Right kidney (tissue), 1 donor: ENCODE measurements at regions not wholly inside any gene's neighbourhood (a gene's known extent, or its start where the extent isn't known, plus 50 kb on each side); places are given as distances from the start of the nearest gene placed in this dataset.
"Not testable (repeated sequence)": the region's sequence is repeated elsewhere in the genome, so short reads cannot be mapped to it uniquely, and the experiment has no call there.

ENCODE experiments used
- DNase-seq: peaks from one replicate; pipeline ENCODE4 v3.0.0-alpha.2; 2016

DNA sequence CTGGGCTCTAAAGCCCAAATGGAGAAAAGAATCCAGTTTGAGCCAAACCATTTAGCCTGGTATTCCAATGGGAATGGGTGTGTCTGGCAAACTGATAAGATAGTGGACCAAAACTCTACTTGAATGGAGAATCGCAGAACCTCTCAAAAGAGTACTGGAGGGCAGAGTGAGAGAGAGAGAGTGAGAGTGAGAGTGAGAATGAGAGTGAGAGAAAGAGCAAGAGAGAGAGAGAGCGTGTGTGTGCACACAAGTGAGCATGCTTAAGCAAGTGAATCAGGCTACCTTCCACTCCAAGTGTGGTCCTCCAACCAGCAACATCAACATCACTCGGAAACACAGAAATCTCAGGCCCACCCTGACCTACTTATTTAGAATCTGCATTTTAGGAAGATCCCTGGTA is 58.8 kb downstream of the UQCRFS1 start:
- DNase-seq, result no peak

DNA sequence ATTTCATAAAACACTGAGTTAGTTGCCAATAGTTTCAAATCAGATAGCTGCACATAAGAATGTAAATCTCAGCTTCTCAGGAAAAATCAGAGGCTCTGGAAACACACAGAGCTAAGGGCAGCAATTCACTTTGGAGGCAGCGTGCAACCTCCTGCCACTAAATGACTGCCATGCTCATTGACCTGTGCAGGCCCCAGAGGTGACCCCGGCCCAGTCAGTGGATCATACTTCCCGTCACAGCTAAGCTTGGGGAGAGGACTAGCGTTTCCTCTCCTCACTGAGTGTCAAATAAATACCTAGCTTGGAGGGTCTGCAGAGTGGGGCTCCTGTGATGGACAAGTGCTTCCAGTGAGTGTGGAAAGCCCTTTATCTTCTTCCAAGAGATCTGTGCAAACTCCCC is 67.2 kb downstream of the UQCRFS1 start:
- no peak for DNase-seq

DNA sequence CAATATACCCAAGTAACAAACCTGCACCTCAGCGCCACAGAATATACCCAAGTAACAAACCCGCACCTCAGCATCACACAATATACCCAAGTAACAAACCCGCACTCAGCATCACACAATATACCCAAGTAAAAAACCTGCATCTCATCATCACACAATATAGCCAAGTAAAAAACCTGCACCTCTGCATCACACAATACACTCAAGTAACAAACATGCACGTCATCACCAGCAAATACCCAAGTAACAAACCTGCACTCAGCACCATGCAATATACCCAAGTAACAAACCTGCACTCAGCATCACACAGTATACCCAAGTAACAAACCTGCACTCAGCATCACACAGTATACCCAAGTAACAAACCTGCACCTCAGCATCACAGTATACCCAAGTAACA is 69.8 kb downstream of the UQCRFS1 start:
- DNase-seq, result no peak

DNA sequence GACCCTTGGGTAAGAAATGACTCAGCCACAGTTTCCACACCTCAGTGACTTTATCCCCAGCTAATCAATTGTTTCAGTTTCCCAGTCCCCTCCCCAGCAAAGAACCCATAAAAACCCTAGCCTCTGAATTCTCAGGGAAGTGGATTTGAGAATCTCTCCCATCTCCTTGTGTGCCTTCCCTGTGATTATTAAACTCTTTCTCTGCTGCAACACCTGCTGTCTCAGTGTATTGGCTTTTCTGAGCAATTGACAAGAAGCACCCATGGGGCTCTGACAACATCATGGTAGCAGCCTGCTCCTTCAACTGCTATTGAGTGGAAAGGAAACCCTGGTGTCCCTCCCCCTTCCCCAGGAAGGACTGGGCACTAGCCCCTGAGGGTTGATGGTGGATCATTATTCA is 73.7 kb downstream of the UQCRFS1 start:
- DNase-seq, result no peak

DNA sequence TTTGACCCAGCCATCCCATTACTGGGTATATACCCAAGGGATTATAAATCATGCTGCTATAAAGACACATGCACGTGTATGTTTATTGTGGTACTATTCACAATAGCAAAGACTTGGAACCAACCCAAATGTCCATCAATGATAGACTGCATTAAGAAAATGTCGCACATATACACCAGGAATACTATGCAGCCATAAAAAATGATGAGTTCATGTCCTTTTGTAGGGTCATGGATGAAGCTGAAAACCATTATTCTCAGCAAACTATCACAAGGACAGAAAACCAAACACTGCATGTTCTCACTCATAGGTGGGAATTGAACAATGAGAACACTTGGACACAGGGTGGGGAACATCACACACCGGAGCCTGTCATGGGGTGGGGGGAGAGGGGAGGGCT is 74.7 kb downstream of the UQCRFS1 start:
- not testable (repeated sequence) for DNase-seq

DNA sequence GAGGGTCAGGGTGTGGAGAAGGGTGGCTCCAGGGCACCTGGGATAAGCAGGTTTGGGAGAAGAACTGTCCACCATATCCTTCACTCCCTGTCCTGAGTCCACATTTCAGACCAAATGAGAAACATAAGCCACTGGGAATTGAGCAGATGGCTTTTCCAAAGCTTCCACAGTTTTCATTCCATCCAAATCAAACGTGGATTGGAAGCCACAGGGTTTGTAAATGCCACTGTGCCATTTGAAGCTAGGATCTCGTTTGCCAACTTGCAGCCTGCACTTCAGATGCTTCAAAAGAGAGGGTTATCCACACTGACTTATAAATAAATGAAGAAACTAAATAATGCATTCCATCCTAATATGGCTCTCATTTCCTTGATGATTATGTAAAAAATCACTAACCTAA is 81.5 kb downstream of the UQCRFS1 start:
- DNase-seq, result no peak

DNA sequence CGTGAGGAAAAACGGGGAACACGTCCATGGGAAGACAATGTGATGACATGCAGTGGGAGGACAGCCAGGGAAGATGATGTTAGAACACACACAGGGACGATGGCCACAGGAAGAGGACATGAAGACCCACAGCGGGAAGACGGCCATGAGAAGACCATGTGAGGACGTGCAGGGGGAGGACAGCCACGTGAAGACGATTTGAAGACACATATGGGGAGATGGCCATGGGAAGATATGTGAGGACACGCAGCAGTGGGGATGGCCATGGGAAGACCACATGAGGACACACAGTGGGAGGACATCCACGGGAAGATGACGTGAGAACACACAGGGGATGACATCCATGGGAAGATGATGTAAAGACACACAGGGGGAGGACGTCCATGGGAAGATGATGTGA is 83.8 kb downstream of the UQCRFS1 start:
- DNase-seq, result no peak

DNA sequence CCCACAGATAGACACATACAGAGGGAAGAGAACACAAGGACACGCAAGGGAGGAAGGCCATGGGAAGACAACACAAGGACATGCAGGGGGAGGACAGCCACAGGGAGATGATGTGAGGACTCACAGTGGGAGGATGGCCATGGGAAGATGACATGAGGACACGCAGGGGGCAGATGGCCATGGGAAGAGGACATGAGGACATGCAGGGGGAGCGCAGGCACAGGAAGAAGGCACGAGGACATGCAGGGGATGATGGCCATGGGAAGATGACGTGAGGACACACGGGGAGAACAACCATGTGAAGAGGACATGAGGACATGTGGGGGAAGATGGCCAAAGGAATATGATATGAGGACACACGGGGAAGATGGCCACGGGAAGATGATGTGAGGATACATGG is 84.7 kb downstream of the UQCRFS1 start:
- DNase-seq, result no peak

DNA sequence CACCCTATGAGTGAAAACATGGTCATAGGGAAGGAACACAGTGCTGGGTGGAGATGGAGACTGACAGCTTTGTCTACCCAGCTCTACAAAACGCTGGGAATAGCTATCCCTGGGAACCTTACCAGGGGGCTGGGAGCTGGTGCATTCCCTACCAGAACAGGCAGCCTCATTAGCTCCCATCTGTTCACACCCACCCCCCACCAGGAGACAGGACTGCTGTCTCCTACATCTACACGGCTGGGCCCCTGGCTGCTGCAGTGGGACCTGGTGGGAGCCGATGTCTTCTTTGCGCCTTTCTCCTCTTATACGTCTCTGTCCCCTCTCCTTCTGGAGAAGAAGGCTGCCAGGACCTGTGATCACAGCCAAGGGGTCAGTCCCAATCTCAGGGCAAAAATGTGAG is 90.8 kb downstream of the UQCRFS1 start:
- DNase-seq, result no peak

DNA sequence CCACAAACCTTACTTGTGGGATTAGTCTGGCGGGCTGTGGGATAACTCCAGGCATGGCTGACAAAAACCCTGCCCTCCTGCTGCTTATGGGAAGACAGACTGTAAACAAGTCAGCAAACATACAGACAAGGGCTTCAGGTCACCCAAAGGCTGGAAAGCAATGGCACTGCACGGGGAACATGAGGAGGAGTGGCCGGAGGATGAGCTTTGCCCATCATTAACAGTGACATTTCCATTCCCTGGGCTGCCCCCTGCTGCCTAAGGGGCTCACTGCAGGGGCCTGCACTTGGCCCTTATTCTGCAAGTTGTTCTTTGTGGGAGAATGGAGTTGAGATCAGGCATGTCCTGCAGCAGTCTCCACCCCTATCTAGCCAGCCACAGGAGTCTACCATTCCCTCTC is 91.3 kb downstream of the UQCRFS1 start:
- DNase-seq, result no peak

DNA sequence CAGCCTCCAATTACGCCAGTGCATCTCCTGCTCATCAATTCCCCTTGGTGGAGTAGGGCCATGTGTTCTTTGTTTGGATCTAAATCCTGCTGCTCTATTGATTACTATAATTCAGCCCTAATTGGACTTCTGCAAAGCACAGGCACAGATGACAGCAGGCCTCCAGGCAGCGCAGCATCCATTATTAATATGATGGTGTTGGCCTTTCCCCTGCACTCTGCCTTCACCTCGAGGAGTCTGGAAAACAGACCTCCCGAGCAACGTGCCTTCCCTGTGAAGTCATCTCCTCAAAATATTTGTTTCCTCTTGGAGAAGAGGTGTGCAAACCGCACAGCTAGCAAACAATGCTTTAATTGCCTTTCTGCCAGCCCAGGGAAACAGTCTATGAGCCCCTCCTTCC is 92.5 kb downstream of the UQCRFS1 start:
- no peak for DNase-seq

DNA sequence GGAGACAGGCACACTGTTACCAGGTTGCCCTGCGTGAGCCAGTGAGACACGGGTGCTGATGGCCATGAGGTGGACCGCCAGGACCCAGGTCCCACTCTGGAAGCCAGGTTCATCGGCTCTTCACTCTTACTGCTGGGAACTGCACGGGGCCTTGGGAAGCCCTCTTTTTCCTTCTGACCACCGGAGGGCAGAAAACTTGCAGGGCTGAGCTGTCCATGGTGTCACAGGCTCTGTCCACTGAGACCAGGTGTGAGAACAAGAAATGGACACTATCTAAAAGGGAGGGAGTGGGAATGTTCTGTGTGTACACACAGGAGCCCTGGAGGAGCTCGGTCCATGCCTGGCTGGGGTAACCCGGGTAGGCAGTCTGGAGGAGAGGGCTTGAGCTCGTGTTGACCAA is 93.4 kb downstream of the UQCRFS1 start:
- DNase-seq, result no peak

DNA sequence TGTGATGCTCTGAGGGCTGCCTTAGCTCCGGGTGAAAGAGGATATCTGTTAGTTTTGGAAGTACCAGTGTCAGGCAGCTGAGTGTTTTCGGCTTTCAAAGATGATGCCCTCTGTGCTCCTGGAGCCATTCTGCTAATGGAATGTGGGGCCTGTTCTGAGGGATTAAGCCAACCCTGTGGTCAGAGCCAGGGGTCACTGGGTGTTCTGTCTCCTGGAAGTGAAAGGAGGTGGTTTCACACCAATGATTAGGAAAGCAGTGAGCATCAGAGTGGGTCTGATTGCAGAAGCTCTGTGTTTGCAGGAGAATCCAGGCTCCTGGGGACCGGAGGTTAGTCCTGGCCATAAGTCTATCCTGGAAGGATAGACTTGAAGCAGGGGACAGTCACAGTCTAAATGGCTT is 94.6 kb downstream of the UQCRFS1 start:
- DNase-seq, result no peak

DNA sequence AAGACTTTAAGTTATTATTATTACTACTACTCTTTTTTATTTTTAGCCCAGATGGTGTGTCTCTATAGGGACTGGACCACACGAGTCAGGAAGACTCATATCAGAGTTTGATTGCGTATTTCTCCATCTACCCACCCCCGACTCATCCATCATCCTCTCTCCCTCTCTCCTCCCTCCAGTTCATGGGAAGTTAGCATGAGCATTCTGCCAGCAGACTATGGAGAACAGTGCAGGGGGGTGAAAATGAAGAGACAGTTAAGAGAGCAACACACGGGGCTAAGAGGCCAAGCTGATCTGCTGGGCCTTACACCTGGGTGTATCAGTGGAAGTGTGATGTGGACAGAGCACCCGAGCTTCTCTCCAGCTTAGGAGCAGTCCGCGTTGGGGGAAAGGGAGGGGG is 95.0 kb downstream of the UQCRFS1 start:
- no peak for DNase-seq

DNA sequence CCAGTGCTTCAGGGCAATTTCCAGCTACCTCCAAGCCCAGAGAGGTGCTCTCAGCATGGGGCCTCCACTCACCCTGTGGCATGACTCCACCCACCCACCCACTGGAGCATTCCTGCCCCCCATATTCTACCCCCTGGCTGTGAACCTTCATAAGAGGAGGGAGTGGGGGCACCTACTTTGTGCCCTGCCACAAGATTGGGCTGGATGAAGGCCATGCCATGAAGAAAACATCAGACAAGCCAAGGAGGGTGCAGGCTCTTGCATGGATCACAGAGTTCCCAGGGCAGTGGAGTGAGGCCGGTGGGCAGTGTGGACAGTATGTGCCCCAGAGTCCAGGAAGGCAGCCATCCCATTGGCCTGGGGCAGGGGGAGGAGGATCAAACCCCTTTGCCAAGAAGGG is 97.8 kb downstream of the UQCRFS1 start:
- DNase-seq, result no peak

DNA sequence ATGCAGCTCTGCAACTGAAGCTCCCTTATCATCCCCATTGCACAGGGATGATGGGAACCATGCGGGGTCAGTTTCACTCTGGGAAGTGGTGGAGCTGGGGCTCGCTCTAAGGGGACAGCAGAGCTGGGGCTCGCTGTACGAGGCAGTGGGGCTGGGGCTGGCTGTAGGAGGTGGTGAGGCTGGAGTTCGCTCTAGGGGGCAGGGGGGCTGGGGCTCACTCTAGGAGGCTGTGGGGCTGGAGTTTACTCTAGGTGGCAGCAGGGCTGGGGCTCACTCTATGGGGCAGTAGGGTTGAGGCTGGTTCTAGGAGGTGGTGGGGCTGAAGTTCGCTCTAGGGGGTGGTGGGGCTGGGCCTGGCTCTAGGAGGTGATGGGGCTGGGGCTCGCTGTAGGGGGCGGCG is 99.1 kb downstream of the UQCRFS1 start:
- DNase-seq, result no peak

DNA sequence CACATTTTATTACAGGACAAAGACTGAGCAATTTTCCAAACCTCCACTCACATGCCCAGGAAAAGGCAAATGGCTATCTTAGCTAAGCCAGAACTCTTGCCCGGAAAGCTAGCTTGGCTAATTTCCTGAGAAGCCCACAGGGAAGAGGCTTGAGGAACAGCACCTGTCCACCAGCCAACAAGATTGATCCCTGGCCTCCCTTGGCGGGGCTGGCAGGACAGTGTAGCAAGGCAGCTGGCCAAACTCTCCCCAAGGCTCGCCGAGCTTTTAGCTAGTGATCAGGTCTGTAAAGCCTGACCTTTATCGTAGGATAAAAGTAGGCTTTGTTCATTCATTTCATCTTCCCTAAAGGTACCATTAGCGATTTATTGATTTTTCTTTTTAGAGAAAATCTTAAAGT is 101.4 kb downstream of the UQCRFS1 start:
- DNase-seq, result no peak

DNA sequence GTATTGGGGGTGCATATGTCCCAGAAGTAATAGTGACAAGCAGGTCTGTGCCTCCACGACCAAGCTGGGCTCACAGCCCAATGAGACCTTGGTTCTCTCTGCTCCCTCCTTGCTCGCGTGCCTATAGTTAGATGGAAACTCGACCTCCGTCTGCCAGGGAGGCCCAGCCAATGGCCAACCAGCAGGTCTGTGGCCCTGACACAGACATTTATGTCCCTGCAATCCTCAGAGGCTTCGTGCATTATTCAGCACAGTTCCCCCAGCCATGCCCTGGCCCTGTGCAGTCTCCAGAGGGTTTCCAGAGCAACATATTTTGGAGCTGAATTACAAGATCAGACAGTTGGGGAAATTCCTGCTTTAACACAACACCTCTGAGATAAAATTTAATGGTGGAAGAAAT is 105.1 kb downstream of the UQCRFS1 start:
- no peak for DNase-seq

DNA sequence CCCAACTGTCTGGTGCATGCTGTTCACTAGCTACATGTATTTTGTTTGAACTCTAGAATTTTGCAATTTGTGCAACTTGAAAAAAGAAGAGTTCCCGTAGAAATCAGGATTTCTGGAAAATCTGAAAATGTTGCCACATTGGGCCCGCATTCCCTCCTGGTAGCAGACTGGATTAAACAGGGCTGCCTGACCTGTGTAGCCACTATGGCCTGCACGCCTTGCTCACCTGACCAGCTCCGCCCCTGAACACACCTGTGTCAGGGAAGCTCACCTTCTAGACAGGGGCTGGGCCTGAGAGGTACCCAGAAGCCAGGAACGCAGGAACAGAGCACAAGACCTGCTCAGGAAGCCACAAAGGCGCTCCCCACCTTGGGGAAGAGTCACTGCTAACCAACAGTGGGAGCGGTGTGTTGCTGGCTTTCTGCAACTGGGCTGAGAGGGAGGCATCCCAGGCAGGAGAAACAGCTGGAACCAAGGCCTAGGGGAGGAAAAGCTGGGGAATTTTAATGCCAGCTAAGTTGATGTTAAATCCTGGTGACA is 106.5 kb downstream of the UQCRFS1 start:
- no peak for DNase-seq

DNA sequence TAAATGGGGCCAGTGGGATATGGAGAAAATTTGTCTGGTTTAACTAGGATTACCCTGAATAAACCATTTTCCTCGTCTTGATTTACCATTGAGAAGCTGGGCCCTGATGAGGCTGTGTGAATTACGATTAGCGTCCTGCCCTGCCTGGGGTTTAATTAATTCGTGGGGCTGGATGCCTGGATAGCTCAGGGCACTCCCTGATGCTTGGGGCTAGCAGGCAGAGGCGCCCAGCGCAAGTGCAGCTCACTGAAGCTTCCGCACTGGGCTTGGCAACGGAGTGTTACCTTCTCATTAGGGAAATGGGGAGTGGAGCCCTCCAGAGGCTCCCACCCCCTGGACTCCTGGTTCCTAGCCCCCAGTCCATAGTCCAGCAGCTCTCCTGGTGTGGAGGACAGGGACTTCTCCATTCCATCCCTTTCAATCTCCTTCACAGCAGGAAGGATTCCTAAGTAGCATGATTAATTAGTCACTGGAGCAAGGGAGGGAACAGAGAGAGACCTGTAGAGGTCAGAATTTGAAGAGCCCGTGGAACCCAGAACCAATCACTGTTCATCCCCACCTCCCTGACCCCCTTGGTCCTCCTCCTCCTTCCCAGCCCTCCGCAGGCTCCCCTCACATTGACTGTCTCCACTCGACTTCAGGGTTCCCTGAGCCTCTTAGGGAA is 107.2 kb downstream of the UQCRFS1 start:
- DNase-seq, result no peak

DNA sequence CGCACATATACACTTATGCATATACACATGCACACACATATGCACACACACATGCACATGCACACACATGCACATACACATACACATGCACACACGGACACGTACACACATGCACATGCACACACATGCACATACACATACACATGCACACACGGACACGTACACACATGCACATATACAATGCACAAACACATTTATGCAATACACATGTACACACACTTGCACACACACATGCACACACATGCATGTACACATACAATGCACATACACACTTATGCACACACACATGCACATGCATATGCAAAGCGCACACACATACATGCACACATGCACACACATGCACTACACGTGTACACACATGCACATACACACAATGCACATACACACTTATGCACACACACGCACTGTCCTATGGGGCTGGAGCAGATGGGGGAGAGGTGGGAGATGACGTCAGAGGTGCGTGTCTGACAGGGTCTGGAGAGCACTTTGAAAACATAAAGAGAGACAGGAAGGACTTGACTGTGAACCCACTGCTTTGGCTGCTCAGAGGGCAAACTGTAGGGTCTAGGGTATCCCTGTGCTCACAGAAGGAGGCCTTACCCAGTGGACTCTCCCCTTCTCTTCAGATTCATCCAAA is 108.2 kb downstream of the UQCRFS1 start:
- DNase-seq, result no peak

DNA sequence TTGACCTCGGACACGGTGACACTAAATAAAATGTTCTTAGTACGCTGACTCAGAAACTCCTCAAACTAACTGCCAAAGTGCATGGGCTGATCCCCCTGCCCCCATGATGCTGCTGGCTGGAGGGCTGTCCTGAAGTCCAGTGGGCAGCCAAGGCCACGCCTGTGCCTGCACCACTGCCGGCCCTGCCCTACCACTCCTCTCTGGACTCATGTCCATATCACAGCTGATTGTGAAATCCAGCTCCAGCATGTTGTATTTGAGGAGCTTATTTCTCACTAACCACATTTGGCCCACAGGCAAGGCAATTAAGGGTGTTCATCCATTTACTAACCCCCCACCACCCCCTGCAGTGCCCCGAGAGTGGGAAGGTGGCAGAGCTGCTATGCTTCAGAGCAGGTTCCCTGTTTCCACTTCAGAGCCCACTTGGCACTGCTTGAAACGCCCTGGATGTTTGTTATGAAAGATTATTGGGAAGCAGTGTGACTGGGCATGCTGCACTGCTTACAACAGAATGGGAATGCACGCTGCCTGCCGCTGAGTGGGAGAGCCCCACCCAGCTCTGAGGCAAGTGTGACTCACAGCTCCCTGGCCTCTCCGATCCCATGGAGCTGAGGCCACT is 114.0 kb downstream of the UQCRFS1 start:
- DNase-seq, result no peak

DNA sequence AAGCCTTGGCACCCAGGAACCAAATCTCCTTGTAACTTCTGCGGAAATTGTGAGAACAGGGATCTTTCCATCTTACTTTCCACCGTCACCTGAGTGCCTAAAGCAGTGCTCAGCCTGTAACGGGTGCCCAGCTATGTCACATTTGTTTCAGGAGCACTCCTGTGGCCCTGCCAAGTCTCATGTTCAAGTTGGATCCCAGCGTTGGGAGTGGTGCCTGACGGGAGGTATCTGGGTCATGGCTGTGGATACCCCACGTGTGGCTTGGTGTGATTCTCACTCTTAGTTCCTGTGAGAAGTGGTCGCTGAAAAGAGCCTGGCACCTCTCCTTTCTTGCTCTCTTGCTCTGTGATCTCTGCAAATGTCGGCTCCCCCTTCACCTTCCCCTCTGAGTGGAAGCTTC is 114.9 kb downstream of the UQCRFS1 start:
- no peak for DNase-seq

DNA sequence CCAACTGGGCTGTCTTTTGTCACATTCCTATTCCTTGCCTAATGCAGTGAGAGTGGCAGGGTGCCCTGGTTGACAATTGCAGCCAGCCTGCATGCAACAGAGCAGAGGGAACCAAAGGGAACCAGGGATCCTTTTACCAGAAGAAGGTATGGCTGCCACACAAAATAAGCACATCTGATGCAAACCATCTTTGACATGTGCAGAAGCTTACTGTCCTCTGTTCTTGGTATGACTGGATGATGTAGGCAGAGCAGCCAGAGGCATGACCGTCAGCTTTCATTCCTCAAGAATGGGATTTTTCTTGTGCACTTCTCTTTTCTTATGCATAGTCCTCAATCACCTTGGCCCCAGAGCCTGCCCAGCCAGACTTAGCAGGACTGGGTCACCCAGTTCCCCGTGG is 116.1 kb downstream of the UQCRFS1 start:
- no peak for DNase-seq
